ENCODE measurements at regions not wholly inside any gene's neighbourhood (a gene's known extent, or its start where the extent isn't known, plus 50 kb on each side); places are given as distances from the start of the nearest gene placed in this dataset.
A peak's percentile ranks its signal among the peaks of the same experiment; 100 is the strongest.

DNA sequence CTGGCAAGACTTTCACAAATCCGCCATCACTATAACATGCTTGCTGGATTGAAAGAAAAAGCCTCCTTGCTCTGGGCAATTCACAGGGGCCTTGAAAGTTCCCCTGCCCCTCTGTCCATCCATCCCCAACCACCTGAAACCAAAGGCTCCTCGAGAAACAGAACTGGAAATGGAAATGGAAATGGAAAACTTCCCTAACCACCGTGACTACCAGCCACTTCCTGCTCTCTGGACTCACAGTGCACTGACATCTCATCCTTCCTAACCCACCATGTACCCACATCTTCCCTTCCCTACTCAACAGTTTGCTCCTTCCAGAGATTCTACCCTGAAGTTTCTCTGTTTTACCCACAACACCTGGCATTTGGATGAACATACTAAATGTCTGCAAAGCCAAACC, 603.6 kb upstream of the DIPK2B start:
- no peak for DNase-seq

DNA sequence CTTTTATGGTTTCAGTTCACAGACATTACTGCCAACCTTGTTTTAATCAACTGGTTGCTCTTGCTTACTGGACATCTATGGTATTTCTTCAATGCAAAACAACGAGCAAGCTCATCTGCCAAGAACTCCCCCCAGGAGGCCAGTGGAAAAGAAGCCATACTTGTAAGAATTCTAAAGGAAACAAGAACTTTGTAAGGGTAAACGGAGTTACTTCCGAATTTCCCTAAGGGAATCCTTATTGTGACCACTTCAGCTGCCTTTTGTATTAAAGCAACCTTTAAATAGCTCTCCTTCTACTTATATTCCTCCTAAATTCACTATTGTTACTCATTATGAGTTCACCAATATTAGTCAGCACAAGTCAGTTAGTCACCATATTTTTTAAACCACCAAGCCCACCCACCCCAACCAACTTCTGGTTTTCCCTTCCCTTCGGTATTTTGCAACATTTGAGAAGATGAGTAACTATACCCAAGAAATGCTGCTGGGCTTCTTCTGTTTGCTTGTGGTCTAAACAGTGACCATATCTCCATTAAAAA, 602.8 kb upstream of the DIPK2B start:
- DNase-seq, result peak; percentile 25

DNA sequence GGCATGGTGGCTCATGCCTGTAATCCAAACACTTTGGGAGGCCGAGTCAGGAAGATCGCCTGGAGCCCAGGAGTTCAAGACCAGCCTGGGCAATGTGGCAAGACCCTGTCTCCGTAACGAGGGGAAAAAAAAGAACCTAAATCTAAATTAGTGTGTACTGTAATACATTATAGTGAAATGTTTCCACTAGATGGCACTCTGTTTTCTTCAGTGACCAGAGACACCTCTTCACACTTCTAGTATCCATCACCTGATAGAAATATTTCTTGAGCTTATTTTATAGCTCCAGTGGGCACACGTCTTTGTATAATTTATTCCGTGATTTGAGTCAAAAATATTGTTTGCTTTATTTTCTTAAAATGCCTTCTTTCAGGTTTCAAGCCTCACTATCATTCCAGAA, 600.9 kb upstream of the DIPK2B start:
- DNase-seq, result no peak

DNA sequence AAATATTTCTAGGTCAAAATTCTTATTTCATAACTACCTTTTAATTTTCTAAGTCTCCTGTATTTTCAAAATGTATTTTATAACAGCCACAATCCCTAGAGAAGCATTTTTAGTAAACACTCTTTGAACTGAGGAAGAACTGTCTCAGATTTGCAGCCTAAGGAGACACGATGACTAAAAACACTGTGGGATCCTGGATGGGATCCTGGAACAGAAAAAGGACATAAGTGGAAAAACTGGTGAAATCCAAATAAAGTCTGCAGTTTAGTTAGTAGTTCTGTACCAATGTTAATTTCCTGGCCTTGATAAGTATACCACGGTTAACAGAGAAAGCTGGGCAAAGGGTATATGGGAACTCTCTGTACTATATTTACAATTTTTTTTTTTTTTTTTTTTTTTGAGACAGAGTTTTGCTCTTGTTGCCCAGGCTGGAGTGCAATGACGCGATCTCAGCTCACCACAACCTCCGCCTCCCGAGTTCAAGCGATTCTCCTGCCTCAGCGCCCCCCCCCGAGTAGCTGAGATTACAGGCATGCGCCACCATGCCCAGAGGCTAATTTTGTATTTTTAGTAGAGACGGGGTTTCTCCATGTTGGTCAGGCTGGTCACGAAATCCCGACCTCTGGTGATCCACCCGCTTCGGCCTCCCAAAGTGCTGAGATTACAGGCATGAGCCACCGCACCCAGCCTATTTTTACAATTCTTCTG, 600.2 kb upstream of the DIPK2B start:
- peak; percentile 75 for DNase-seq

DNA sequence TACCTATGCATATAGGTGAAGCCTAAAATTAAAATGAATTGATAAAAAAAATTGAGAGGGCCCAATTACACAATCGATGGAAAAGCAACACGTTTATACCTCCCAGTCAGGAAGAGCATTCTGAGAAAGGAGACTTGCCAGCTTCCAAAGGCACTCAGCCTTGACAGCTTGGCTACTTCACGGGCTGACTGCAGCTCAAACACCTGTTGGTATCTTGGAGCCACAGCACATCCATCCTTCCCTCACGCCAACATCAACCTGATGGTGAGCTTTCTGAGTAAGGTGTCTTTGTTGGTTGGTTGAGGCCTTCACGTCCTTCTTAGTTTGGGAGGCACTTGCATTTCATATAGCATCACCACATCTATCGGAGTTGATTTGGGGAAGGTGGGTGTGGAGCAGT, 598.9 kb upstream of the DIPK2B start:
- DNase-seq, result no peak

DNA sequence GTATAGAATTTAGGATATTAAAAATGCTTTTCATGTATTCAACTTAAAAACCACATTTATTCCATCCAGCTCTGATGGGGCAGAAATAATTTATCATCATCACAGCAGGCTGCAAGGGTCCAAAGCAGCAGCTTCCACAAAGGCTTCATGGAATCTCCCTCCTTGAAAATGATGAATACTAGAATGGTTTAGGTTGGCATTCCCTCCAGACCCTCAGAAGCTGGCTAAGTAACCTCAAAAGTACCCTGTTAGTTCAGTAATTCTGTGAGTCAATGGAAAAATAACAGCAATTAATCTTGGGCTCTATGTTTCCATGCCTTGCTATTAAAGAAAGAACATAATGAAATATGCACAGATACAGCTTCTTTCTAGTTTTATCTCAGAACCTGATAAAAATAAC, 594.9 kb upstream of the DIPK2B start:
- no peak for DNase-seq

DNA sequence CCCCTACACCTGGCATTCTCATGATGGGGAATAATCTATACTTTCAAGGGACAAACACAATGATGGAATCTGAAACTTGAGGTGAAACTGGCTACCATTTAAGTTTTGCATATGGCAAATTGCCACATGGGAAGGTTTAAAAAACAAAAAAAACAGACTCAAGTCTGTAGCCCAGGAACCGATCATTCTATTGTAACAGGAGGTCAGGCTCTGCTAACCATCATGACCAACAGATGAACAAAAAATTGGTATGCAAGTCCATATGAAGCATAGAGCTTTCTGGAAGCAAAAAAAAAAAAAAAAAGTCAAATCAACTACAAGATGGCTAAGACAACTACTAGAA, 594.3 kb upstream of the DIPK2B start:
- DNase-seq, result no peak

DNA sequence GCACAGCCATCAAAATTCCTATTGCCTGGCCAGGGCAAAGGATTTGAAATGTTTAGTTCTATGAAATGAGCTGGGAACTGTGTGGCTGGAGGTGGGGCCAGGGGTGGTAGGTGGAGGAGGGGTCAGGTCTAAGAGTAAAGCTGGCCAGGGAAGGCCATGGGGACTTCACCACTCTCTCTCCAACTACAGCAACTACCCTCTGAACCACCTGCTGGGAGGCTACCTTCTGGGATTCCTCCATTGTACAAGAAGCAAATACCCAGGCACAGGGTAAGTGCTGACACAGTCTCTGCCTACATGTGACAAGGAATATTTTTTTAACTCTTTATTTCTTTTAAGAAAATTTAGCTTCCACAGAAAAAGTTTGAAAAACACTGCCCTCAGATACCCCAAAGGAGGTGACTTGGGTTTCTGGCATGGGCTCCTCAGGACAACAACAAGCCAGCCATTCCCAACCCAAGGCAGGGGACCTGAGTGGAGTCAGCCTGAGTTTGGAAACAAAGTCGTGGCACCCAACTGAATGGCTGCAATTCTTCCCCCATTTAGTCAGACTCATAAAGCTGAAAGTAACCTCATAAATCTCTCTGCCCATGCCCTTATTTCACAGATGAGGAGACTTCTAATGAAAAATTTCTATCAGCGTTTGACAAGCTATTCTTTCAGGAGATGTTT, 593.8 kb upstream of the DIPK2B start:
- no peak for DNase-seq

DNA sequence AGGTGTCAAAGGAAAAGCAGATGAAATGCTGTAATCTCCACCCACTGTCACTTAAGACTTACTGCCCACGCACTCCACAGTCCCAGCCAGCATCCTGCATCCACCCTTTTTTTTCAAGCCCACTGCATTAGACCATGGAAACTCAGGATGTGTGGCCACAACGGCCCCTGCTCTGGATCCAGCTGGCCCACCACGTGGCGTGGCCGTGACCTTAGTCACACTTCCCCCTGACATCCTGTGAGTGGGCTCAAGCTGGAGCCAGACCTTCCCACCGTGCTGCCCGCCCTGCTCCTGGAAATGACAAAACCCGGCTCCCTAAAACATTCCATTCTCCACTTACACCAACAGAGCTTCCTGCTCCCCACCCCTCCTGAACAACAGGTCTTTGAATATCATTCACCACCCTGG, 588.3 kb upstream of the DIPK2B start:
- no peak for DNase-seq

DNA sequence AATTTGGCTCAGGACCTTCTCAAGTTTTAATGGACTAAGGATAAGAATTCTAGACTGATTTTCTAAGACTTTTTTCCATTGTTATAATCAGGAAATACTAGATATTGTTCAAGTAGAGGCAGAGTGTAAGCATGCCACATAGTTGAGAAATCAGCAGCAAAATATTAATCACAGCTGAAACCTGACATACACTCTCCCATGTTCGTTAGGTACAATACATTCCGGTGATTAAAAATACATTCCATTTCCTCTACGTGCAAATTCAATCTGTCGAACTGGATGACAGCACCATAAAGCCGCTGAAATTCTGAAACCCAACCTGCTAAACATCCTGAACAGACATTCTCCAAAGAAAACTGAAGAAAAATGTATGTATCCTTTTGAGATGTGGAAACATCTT, 587.6 kb upstream of the DIPK2B start:
- DNase-seq, result no peak

DNA sequence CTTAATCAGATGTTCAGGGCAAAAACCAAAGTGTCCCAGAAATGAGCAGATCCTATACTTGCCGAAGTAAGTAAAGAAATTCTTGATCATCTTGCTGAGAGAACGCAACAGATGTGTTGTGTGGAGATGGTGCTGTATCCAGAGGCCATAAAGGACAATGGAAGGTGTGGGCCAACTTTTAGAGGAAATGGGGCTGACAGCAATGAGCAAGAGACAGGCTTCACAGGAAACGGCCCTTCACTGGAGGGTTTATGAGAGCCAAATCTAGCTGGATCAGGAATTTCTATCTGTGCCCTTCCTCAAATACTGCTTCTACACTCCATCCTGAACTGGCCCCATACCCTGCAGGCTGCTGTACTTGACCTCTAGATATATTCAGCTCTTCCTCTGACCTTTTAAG, 583.9 kb upstream of the DIPK2B start:
- no peak for DNase-seq

DNA sequence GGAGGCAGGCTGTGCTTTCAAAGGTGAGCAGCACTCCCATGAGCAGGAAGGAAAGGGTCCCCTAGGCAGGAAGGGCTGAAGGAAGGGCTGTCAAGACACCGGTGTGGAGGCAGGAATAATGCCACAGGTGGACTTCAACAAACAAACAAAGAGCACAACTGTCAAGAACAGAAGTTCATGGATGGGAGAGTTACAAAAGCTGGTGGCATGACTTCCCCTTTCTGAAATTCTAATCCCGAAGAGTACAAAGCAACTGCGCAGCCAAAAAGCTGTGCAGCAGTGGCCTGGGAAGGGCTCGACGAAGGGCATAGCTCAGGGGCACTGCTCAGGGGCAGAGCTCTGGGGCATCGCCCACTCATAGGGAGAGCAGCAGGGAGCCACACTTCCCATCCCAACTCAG, 582.3 kb upstream of the DIPK2B start:
- DNase-seq, result no peak

DNA sequence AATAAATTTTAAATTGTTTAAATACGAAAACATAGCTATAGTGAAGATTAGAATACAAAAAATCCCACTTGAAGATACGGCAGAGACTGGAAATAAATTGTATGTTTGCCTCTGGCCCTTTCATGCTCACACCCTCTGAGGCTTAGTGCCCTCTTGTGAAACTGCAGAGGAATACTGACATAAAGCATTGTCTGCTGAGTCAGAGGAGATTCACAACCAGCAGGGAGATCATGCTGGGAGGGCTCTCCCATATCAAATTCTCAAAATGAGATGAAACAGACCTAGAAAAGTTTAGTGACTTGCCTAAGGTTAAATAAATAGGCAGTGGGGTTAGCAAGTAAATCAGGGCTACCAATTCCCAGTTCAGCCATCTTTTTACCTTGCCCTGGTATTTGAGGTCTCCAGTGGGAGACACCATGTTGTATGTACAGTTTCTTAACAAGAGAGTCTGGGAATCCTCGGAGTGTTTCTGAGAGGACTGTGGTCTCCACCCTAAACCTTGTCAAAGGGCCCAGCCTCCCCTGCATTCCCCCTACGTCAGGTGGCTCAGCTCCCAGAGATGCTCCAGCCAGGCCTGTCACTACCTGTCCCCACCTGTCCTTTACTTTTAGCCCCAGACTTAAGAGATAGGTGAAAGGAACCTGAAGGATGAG, 581.4 kb upstream of the DIPK2B start:
- no peak for DNase-seq

DNA sequence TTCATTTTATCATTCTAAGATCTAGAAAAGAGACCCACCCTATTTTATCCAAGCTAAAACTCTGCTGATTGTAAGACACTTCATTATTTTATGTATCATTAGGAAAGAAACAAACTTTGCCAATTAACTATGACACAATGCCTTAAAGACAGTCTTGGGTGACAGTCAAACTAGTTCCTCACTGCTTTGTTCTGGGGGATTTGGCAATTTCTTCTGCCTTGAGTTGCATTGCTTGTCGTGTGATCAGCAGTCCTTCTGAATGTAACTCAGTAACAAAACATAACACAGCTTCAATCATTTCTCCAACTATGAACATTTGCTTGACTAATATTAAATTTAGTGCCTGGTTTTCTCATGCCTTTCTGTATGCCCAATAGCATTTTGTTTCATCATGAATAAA, 577.9 kb upstream of the DIPK2B start:
- no peak for DNase-seq

DNA sequence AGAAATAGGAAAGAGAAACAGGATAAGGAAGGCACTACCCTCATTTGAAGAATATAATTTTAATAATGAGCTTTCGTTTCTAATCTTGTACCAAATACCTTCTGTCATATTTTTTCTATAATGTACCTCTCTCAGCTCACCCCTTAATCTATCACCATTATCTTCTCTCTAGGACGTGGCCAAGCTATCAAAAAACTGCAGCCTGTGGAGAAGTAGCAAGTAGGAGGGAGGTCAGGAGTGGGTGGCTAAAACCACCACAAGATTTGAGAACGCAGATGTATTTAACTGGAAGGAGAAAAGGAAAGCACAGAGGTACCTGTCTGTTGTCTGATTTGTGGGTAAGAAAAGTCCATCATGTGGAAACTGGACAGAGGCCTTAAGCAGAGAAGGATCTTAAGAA, 576.7 kb upstream of the DIPK2B start:
- DNase-seq, result no peak

DNA sequence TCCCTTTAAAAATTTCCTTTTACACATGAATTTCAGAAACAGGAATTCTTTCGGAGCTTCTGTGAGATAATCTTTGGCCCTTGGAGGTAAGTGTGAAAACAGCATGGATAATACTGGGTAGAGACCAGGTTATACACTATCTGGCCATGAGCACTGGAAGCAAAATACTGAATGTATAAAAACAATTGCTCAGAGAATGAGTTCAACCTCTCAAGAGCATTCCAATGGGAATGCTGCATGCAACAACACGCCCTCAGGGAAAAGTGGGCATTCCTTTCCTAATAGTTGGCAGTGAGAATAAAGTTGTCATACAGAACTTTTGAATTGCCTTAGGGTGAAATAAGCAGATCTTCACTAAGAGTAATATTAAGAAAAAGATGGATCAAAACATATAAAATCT, 574.8 kb upstream of the DIPK2B start:
- no peak for DNase-seq

DNA sequence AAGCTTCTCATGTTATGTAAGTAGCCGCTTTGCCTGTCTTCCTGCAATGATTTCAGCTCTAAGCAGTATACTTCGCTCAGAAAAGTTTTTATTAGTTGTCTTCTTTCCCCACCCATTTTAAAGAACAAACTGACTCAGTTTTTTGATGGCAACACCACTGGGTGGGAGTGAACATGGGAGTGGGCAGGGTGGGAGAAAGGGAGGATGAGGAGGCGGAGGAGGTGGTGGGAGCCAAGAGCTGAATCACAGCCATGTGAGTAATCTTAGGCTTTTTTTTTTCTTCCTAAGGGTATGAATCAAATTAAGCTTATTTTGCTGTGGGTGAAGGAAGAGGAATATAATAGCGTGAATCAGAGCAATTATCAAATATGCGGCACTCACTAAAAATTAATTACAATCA, 574.3 kb upstream of the DIPK2B start:
- no peak for DNase-seq

DNA sequence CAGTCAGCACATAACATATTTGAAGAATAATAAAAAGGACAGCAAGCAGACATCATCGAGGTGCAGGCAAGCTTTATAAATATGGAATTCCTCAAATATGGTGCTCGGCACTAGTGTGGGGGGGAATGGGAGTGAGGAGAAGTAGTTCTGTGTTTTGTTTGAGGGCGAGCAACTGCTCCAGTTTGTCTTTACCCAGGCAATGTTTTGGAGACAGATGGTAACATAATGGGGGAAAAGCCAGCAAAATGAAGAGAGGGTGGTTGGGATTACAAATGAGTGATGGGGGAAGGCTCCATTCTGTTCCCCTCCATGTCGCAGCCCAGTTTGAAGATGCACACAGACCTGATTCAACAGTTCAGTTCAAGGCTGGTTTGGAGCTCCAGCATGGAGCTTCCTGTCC, 572.9 kb upstream of the DIPK2B start:
- DNase-seq, result no peak

DNA sequence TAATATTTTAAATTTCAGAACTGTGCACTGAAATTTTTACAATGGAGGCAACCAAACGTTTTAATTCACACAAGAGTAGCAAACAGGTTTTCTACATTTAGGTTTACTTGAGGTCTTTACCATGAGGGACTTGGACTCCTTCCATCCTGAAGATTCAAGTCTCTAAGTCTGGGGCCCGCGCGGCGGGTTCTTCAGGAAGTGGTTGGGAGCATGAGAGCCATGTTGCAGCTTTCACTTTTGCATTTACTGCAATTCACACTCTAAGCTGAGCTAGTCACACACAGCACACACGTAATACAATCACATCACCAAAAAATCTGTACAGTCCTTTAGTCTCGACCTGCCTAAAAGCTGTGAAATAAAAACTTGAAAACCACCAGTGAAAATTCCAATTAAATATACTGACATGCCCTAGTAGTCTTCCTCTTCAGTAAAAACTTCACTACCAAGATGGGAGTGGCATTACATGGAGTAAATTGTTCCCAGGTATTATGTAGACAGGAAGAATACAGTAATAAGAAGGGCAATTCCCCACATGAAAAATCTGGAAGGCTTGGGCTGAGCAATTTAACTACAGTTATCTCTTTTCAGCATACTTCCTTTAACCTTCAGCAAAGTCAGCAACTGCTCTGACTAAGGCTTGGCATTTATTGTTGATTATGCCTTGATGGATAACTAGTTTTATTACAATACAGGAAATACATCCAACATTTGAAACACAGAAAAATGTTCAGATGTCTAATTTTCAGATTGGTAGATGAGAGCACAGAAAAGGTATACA, 571.1 kb upstream of the DIPK2B start:
- peak; percentile 54 for DNase-seq

DNA sequence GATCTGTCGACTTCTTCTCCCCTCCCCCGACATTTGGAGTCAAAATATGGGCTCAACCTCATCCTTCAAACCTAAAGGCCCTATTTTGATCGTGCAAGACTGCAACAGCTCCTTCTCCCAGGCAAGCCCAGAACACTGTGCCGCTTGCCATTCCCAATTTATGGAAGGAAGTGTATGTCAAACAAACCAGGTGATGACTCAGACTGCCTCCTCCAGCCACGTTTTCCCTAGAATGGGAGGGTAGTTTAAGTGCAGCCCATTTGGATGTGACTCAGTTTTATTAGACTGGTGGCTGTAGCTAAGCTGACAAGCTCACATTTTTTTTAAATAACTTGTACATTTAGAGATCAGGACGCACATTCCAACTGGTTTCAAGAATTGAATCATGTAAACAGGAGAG, 570.4 kb upstream of the DIPK2B start:
- no peak for DNase-seq

DNA sequence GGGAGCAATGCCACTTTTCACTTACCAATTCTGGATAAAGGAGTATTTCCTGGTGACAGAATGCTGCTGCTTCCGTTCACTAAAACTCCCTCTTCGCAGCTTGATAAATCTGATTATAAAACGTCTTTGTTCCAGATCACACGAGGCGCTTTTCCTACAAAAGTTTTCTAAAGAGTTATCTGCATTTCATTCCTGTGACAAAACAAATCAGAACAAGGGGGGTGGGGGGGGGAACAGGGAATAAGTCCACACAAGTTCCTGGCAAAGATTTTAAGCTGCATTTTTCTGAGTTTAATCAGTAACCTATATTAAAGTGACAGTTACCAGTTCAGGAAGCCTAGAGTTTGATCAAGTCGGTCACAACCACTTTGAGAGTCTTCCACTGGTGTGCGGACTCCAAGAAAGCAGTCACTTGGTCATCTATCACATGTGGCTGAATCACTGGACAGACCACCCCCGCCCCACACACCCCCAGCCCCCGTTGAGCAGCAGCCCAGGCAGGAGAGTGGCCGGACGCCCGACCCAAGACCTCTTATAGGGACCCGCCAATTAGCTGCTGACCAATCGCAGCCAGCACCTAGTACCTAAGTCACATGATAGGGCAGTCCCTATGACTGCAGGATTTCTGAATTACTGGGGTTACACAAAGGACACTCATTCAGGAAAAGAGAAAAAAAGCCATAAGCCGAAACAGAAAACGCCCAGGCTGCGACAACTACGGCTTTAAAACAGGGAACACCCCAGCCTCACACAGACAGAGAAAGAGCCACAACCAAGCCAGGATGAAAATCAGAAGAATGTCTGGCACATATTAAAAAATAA, 569.3 kb upstream of the DIPK2B start:
- DNase-seq, result peak; percentile 85

DNA sequence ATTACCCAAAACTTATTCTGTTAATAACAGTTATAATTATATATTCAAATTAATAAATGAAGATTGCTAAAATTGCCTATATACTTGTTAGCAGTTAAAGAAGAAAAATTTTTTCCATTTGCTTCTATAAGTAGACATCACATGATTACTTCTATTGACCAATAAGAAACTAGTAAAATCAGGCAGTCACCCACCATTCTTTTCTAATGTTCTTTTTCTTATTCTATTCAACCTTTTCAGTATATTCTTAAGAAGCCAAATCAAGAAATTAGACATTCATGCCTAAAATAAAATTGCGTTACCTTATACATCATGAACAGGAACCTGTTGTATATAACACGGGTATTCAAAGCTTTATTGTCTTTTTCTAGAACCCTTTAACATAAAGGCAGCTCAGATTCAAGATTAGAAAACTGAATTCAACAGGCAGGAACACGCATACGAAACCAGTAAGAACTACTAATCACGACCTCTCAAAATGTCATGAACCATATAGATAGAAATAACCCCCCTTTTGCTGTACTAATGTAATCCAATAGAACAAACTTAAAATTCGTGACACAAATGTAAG, 568.1 kb upstream of the DIPK2B start:
- no peak for DNase-seq

All from CD4-positive, alpha-beta T cell treated with Interleukin-15 for 1 hour (primary cell).